22Rv1 (cell line): ENCODE measurements at regions not wholly inside any gene's neighbourhood (a gene's known extent, or its start where the extent isn't known, plus 50 kb on each side); places are given as distances from the start of the nearest gene placed in this dataset.

Experiments
- H3K27ac ChIP-seq: fragments of 450-650 bp; 2 replicates; pipeline ENCODE4 v1.5.1; 2017
- CTCF ChIP-seq: fragments of 450-650 bp; IDR thresholded peaks from 2 replicates; pipeline ENCODE4 v1.5.1; 2017; ENCODE audit warnings: mild to moderate bottlenecking
- ZFX ChIP-seq: fragments of 450-650 bp; IDR thresholded peaks from 2 replicates; pipeline ENCODE4 v1.6.1; 2017; ENCODE audit warnings: antibody characterized with exemption, borderline replicate concordance

GRCh38 chr2:237150186-237150585, 64.5 kb downstream of the COPS8 start:
- TF ChIP-seq ZFX (no peak), CTCF (no peak)
- H3K27ac ChIP-seq, result no peak overlapping the region

GRCh38 chr2:237150831-237151375, 65.2 kb downstream of the COPS8 start:
- no peak for TF ChIP-seq ZFX
- no peak for TF ChIP-seq CTCF
- H3K27ac ChIP-seq, result no peak overlapping the region

DNA sequence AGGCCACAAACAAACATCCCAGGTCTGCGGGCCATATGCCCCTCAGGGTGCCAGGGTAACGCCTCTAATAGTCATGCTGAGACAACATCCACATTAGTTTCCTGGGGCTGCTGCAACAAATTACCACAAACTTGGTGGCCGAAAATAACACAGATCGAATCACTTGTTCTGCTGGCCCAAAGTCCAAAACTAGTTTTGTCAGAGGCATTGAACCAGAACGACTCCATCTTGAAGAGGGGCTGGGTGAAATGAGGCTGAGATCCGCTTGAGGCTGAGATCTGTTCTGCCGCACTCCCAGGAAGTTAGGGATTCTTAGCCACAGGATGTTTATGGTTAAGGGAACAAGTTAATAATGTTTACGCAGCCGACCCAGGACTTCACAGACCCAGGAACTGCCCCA, 66.7 kb downstream of the COPS8 start:
- H3K27ac ChIP-seq, result no peak overlapping the region
- TF ChIP-seq CTCF (no peak), ZFX (no peak)

DNA sequence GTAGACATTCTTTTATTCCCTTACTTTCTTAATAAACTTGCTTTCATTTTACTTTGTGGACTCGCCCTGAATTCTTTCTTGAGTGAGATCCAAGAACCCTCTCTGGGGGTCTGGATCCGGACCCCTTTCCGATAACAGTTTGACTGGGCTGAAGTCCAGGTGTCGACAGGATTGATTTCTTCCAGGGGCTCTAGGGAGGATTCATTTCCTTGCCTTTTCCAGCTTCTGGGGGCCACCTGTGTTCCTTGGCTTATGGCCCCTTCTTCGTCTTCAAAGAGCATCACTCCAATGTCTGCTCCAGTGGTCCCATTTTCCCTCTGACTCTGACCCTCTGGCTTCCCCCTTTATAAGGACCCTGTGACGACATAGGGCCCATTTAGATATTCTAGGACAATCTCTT, 67.5 kb downstream of the COPS8 start:
- no peak overlapping the region for H3K27ac ChIP-seq
- TF ChIP-seq CTCF (no peak), ZFX (no peak)

DNA sequence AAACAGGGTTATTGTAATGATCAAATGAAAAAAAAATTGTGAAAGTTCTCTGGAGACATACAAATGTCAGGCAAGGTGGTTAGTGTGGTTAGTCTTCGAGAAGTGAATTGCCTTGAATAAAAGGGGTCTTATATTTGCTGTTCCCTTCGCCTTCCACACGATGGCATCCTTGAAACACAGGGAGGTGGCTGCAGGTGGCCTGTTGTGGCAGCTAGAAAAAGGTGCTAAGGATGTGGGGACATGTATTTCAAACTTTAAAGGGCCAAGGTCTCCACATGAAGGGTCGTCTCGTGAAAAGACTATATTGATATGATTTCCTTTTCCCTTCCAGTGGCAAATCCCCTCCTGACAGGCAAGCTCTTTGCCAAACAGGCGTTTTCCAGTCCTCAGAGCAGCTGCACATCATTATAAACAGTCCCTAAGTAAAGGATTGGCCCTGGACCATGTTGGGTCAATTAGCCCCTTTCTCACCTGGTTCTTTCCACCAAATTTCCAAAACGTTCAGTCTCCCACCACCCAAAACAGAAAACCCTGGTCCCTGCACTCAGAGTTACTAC, 68.5 kb downstream of the COPS8 start:
- TF ChIP-seq CTCF (peak; percentile 80), ZFX (no peak)
- H3K27ac ChIP-seq, result no peak overlapping the region

DNA sequence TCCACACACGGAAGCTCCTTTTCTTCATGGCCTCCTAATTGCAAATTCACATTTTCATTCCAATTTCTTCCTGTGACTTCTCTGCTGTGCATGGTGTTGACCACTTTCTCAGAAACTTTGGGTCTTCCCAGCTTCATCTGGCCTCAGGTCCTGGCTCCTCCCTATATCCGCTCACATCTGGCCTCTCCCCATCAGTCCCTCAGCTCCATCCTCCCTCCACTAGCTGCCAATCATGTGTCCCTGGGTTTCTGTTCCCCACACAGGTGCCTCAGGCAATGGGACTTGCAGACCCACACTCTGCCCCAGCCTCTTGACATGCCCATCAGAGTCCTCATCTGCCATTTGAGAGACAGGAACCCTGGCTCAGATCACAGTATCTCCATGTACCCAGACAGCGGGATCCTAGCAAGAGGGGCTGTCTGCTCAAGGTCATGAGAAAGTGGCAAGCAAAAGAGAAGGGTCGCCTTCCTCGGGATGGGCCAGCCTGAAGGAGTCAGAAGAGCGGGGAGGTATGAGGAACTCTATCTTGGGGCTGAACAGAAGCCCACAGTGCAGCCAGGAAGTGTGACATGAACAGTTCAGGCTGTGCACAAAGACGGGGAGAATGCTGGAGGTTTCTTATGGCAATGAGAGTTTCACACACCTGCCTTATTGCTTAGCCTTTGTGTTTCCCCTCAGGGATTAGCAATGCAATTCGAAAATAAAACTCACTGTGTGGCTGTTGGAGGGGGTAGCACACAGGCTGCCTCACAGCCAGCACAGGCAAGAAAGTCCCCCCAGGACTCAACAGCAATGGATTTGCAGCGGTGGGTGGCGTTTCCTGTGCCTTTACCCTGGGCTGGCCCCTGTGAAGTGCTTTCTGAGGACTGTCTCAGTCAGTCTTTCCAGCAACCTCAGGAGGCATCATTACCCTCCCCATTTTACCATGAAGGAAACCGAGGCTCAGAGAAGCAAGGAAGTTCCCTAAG, 69.5 kb downstream of the COPS8 start:
- no peak overlapping the region for H3K27ac ChIP-seq
- no peak for TF ChIP-seq CTCF
- TF ChIP-seq ZFX, result no peak

DNA sequence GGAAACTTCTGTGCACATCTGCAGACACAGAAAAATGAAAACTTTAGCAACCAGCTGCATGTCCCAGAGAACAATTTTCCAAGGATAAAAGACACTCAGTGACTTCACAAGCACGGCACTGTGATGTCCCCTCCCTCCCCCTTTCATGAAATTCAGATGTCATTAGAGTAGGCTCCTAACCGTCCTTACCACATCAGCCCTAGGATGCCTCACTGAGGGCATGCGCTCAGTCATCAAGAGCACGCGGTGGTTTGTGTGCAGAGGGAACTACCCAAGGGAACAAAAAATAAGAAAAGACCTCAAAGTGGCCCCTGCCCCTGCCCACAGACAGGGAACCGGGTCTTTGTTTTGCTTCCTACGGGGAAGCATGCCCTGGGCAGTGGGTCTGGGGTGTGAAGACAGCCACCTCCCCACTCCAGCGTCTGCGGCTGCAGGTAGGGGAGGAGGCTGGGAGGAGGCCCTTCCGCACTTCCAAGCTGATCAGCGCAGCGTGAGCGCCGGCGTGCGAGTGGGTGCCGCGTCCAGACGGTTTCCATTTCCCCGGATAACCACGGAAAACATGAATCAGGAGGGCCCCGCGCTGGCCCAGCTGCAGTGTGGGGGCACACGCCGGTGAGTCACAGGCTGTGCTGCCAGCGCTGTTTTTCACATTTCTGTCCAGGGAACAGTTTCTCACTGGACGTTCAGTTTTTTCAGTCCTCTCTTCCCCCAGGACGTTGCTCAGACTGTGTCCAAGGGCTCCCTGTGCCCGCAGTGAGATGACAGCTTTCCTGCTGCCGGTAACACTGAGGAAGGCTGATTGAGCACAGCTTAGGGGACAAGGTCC, 70.6 kb downstream of the COPS8 start:
- no peak overlapping the region for H3K27ac ChIP-seq

More for the DNA sequence above, 70.6 kb downstream of the COPS8 start:
- no peak for TF ChIP-seq CTCF
- TF ChIP-seq ZFX, result no peak
